HG02678 (cell line): ENCODE measurements at regions not wholly inside any gene's neighbourhood (a gene's known extent, or its start where the extent isn't known, plus 50 kb on each side); places are given as distances from the start of the nearest gene placed in this dataset.

Source experiments
- ATAC-seq: cut with Tn5 transposase; IDR thresholded peaks from one replicate; pipeline ENCODE4 v1.9.1; 2021; ENCODE audit warnings: mild to moderate bottlenecking, moderate library complexity; ENCODE audit not compliant: unreplicated experiment

DNA sequence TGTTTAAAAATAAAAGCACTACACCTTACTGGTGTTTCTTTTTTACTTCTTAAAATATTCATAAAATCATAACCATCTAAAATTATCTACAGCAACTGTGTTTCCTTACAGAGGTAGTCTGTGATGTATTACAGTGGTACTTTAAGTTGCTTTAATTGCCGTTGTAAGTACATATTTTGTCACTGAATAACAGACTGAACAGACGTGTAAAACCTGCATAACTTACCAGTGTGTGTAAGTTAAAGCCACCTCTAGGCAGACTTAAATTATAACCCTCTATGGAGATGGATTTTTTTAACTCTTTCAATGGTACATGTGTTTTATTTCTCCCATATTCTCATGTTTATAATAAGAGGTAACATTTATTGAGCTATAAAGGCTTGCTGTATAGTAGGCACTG is 166.8 kb downstream of the NR4A2 start:
- ATAC-seq = no peak

DNA sequence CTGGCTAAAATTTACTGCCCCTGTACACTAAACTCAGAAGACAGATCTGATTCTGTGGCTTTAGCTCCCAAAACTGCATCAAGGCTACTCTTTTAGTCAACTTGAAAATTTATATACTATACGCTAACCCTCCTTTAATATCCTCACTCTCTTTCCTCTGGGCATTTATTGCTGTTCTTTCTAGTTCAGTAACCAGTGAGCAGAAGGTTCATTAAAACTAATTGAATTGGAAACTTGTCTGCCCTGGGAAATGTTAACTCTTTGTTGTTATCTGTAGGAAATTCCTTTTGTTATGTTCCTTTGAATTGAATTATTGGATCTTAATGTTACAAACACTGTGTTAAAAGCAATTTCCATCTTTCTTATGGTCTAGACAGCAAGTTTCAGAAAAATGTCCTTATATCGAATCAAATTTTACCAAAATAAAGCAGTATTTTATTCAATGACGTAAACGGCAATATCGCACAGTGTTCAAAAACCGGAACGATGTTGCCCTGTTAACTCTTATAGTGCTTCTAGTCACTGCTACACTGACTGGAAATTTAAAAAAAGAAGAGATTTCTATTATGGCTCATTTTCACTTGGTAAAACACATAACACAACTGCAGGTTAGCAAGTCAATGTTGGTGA is 168.3 kb downstream of the NR4A2 start:
- ATAC-seq = no peak

DNA sequence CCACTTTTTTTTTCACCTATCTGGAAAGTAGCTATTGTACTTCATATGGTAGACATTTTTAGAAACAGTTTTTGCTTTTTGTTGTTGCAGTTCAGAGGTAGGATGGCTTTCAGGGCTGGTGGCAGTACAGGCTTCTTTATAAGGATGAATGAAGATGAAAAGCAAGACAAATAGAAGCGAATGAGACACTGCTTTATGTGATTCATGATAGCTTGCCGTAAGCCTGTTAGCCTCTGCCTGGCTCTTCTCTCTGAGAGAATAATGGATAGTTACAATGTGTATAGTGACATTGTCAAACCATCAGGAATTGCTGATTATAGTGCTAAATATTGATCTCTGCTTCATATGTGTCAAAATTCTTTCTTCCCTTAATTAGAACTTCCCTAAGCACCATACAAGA is 173.7 kb downstream of the NR4A2 start:
- ATAC-seq = no peak

DNA sequence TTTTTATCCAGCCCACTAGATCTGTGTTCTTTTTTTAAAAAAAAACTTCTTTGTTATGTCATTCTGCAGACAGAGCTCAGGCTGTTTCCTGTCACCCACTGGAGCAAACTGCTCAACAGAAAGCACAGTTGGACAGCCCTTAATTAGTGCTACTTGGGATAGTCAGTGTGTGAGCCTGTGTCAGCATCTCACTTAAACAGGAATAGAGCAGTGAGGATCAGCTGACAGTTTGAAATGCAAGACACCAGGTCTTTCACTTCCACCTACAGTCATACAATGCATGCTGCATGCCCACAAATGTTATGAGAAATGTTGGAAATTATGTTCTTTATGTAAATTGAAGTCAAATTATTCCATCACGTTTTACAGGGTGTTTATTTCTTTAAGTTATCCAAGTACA is 174.9 kb downstream of the NR4A2 start:
- no peak for ATAC-seq

DNA sequence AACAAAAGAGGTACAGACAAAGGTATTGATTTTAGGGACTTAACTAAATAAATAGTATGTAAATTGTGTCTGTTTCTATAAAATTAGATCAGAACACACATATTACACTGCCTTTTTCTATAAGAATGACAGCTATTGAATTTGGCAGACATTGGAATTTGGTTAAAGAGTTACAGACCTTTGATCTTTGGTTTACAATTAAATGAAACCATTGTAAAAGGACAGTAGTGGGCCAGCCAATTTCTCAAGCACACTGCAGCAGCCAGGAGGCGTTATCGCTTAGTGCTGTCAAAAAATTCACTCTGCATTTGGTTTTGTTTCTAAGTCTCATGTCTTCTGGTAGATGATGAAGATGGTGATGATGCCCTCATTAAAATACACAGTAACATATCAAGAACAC is 175.9 kb downstream of the NR4A2 start:
- ATAC-seq = no peak

DNA sequence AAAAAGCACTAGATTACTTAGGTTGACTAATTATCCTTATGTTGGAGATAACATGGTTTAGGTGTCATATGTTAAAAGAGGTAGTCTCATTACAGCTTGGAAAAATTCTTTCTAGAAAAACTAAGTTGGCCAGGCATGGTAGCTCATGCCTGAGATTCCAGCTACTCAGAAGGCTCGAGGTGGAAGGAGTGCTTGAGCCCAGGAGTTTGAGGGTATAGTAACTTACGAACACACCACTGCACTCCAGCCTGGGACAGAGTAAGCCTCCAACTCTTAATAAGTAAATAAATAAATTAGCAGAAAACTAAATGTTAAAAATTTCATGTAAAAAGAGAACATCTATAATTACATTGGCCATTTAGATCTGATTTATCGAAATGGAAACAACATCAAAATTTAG is 177.2 kb downstream of the NR4A2 start:
- no peak for ATAC-seq

DNA sequence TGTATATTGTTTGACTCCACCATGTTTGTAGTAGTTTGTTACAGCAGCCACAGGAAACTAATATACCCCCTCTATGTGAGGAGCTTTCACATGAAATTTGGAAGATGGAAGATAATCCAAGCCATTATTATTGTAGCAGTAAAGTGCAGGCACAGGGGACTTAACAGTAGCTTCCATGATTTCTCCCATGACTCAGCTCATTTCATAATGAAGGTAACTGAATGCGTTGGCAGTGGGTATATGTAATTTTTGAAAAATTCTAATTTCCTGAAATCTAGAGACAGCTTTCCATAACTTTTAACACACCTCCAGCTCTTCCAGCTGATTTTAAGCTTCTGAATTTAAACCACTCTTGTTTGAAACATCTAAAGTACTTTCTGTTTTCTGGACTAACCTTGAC is 181.2 kb downstream of the NR4A2 start:
- ATAC-seq = no peak

DNA sequence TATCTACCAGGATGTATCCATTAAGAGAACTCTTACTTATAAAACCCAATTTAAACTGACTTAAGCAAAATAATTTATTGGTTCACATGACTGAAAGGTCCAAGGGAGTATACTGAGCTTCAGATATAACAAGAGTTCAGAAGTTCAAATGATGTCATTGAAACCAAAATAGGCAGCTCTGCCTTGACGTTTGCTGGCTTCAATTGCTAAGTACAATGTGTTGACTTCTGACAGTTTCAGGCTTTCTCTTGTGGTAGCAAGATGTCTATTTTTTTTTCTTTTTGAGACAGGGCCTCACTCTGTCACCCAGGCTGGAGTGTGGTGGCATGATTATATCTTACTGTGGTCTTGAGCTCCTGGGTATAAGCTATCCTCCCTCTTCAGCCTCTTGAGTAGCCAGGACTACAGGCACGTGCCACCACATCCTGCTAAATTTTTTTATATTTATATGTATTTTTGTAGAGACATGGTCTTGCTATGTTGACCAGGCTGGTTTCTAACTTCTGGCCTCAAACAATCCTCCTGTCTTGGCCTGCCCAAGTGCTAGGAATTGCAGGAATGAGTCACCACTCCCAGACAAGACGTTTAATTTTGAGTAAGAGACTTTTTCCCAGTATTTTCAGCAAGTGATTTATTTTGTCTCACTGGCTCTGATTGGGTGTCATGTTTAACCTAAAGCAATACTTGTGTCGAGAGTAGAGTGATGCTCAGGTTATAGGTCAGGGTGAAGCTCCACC is 184.8 kb downstream of the NR4A2 start:
- ATAC-seq = peak; percentile 74

DNA sequence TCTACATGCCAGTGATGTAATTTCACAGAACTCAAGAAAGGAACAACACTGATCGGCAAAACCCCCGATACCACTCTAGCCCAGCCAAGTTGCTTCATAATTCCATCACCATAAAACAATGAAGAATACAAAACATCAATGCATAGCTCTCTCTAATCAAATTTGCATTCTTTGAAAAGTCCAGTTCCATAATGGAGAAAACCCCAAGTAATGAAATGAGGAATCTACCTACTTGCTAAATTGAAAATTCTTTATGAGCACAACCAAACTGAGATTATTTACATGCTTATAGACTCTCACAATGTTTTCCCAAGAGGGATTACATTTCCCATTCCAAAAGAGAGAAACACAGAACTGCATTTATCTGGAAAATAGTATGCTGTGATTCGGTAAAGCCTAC is 186.5 kb downstream of the NR4A2 start:
- no peak for ATAC-seq

DNA sequence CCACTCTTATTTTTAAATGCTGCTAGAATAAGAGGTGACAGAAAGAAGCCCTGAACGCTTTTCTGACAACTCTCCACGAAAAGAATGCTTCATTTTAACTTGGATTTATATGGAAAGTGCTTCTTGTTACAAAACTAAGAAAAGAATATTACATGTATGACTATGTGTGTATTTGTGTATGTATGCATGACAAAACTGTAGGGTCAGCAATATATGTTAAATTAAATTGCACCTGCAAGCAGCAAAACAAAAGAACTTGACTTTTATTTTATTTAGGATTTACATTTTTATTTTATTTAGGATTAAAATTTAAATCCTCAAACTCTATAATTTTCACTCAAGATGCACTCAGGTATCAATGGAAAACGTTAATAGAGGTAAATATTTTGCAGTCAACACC is 187.1 kb downstream of the NR4A2 start:
- no peak for ATAC-seq

DNA sequence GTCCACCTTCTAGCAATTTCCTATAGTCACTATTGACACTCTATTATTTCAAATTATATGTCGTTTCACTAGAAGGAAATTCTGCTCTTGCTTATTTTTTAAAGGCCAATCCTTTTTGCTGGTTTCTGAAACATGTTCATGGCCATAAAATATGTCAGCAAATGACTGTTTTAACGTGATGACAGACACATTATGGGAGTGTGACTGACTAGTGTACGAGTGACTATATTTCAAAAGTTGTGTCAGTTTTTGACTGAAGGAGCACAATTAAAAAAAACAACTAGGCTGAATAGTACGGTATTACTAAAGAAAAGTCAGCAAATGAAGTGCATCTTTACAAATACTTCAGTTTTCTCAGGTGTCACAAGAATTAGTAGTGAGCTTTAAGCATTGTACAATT is 196.0 kb downstream of the NR4A2 start:
- ATAC-seq = no peak

DNA sequence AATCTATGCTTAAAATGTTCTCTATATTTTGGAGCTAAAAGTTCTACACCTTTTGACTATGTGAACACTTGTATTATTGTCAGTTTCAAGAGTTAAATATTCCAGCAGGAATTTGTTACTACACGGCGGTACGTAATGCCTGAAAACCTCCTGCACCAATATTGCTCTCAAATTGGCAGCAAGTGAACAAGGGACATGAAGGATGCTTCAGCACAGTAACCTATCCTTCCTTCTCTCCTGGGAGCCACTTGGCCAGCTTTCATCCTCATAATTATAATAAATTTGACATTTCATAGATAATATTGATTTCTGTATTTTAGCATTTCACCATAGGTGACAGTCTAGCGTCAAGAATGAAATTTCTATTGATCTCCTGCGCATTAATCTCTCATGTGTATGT is 197.6 kb downstream of the NR4A2 start:
- ATAC-seq = no peak

DNA sequence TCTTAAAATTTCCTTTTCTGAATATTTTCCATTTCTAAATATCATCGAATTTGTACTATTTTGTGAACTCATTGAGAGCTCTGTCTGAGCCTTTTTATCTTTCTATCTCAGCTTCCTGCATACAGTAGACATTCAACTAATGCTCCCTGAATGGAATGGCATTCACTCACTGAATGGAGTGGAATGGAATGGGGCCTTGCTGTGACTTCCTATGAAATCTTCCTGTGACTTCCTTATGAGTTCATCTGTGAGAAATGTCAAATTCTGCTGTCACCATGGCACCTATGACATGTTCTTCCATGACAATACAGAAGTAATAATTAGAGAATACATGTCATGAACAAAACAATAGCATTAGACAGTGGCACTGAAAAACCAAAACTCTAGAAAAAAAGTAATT is 199.6 kb downstream of the NR4A2 start:
- no peak for ATAC-seq

DNA sequence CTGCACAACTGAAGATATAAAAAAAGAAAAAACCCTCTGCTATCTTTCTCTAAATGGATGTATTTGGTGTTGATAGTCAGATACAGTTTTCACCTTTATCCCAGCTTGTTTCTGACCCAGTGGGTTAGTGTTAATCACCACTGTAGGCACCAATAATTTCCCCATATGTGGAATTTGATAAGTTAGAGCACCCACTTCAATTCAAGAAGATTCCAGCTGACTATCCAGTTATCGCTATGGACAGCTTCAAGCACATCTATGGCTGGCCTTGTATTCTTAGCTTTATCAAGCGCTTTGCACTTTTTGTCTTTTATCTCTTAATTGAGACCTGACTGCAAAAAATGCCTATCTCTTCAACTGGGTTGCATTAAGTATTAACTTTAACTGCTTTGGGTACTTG is 200.4 kb downstream of the NR4A2 start:
- ATAC-seq = no peak

DNA sequence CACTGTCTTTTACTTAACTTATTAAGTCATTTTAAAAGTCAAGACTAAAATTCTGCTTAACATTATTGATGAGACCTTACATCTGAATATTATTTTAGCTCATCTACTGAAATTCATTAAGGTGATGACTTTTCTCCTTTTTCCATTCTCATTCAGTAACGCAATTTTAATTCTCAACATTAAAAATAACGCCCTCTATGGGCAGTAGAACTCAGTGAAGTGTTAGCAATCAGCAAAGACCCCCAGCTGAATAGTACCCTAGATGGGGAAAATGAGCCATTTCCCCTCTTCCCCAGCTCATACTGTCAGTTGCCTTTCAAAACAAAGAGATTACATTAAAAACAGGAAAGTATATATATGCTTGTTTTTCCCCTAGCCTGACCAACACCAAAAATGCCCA is 203.3 kb downstream of the NR4A2 start:
- no peak for ATAC-seq

DNA sequence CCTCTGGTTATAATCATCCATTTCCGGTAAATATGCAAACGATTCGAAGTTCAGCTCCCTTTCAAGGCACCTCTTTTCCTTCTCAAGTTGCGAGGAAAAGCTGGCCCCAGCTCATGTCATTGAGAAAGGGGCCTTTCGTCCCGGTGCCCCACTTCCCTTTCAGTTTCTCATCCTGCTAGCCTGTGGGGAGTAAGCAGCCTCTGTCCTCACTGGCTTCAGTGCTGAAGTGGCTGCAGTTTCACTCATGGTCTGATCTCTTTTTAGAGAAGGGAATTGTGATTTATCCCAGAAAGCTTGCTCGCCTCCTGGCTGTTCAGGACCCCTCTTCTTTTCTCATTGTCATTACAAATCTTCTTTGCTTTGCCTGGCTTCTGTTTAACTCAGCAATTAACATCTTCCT is 207.5 kb downstream of the NR4A2 start:
- no peak for ATAC-seq

DNA sequence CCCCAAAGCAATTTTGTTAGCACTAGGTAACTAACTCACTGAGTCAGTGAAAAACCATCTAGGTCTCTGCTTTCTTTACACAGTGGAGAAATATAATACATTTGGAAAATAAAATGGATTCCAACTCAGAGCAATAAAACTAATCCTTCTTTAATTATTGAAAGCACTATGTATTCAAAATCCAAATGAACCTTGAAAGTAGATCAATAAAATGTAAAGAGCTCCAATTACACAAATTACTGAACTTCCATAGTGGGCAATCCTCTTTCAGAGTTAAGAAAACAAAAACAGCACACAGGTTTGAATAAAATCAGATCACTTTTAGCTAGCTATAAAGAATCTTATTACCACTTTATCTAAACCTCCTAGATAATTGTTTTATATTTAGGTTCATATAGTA is 208.1 kb downstream of the NR4A2 start:
- ATAC-seq = no peak

DNA sequence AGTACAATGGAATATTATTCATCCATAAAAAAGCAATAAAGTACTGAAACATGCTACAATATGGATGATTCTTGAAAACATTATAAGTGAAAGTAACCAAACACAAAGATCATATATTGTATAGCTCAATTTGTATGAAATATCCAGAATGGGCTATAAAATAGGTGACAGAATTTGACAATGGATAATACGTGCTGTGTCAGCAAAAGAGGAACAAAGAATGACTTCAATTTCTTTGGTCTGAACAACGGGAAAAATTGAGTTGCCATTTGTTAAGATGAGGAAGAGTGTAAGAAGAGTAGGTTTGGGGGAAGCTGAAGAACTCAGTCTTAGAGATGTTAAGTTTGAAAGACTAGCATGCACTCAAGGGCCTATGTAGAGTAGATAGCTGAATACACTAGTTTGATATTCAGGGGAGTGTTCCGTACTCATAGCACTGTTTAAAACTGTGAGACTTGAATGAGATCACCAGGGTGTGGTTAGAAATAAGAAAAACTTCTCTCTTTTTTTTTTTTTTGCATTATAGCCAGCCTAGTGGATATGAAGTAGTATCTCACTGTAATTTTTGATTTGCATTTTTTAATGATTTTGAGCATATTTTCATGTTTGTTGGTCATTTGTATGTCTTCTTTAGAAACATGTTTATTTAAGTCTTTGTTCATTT is 213.6 kb downstream of the NR4A2 start:
- no peak for ATAC-seq

DNA sequence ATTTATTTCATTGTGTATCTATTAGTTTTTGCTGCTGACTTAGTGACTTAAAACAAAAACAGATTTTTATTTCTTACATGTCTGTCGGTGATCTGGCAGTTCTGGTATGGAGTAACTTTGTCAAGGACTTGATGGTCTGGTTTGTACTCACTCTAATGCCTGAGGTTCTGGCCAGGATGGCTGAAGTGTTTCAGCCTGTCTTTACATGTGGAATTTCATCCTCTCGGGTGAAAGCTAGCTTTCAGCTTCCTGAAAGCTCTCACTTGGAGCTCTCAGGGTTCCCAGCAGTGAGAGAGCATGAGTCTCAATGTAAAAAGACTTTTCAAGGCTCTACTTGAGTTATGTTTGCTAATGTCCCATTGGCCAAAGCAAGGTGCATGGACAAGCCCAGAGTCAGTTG is 216.4 kb downstream of the NR4A2 start:
- ATAC-seq = no peak

DNA sequence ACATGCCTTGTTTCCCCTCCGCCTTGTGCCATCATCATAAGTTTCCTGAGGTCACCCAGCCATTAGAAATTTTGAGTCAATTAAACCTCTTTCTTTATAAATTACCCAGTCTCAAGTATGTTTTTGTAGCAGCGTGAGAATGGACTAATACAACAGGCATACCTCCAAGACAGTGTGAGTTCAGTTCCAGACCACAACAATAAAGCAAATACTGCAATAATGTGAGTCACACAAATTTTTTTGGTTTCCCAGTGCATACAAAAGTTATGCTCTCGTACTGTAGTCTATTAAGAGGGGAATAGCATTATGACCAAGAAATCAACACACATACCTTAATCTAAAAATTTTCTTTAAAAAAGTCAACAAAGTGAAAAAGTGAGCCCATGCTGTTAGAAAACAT is 217.2 kb downstream of the NR4A2 start:
- ATAC-seq = no peak

DNA sequence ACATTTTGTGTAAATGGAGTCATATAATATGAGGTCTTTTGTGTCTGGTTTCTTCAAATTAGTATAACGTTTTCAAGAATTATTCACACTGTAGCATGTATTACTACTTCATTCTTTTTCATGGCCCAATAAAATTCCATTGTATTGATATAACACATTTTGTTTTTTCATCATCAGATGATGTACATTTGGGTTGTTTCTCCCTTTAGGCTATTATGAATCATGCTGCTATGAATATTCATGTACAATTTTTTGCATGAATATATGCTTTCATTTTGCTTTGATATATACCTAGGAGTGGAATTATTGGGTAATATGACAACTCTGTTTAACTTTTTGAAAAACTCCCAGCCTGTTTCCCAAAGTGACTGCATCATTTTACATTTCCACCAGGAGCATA is 220.2 kb downstream of the NR4A2 start:
- no peak for ATAC-seq

DNA sequence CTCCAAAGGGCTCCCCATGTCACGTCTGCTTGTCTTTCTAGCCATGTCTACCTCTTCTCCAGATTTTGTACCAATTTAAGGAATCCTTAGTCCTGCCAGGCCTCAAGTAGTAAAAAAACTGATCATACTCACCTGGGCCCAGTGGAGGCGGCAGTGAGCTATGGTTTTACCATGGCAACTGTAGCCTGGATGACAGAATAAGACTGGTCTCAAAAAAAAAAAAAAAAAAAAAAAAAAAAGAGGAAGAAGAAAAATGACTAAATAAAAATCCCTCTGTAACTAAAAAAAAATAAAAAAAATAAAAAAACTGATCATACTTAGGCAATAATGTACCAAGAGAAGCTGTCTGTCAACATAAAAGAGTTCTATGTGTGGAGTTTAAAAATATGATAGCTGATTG is 221.6 kb downstream of the NR4A2 start:
- ATAC-seq = peak; percentile 95
